Loucy (cell line): ENCODE measurements at regions not wholly inside any gene's neighbourhood (a gene's known extent, or its start where the extent isn't known, plus 50 kb on each side); places are given as distances from the start of the nearest gene placed in this dataset.

Experiments used
- CTCF ChIP-seq: fragments of 200-600 bp; sonication (generic); conservative IDR thresholded peaks from 2 replicates; pipeline ENCODE4 v1.5.1; 2014; ENCODE audit warnings: mild to moderate bottlenecking, antibody characterized with exemption, low read length
- EZH2phosphoT487 ChIP-seq: fragments of 200-600 bp; IDR thresholded peaks from 2 replicates; pipeline ENCODE4 v1.6.1; 2018; ENCODE audit warnings: antibody characterized with exemption, mild to moderate bottlenecking, moderate library complexity, borderline replicate concordance

GRCh38 chr1:168881656-168882260, 152.8 kb upstream of the DPT start:
- TF ChIP-seq CTCF = no peak
- no peak for TF ChIP-seq EZH2phosphoT487
